HEK293T (cell line): ENCODE measurements at regions not wholly inside any gene's neighbourhood (a gene's known extent, or its start where the extent isn't known, plus 50 kb on each side); places are given as distances from the start of the nearest gene placed in this dataset.

Experiments
- LEF1 ChIP-seq: fragments of 450-650 bp; IDR thresholded peaks from 2 replicates; pipeline ENCODE4 v1.6.1; 2017; ENCODE audit warnings: mild to moderate bottlenecking, borderline replicate concordance
- TARDBP ChIP-seq: fragments of 450-650 bp; IDR thresholded peaks from 2 replicates; pipeline ENCODE4 v1.6.1; 2016

- TF ChIP-seq TARDBP (no peak), LEF1 (no peak)
These were observed 243.9 kb downstream of the ICE1 start for GRCh38 chr5:5666369-5666768.
